ENCODE measurements at regions not wholly inside any gene's neighbourhood (a gene's known extent, or its start where the extent isn't known, plus 50 kb on each side); places are given as distances from the start of the nearest gene placed in this dataset.

DNA sequence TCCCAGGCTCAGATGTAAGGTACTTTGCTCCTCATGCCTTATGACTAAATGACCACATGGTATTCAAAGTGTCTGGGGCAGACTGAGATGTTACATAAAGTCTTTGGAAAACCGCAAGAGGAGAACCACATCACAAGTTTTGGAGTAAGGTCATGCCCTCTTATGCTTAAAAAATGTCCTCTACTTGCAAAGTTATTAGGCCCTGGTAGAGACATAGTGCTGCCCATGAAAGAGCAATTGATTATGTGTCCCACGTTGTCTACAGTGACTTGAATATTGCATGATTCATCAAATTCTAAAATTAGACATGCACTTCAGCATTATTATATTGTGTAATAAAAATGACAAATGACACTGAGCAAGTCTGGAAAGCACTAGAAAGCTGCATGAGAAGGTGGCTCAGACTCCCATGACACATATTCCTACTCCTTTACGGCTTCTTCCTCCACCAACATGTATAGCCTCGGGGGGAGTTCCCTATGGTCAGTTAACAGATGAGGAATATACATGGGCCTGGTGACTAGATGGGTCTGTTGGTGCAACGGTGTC is 602.6 kb upstream of the VRK2 start:
- H3K27me3 ChIP-seq, result no peaks in the 10 kb centered on the region
- intact Hi-C loops (cut with DNase I), result no loop called here
- WGBS, 4 donors, result 57 to 68% (median 61%) methylated on average over 5 of the region's 5 CpGs
- H3K36me3 ChIP-seq (replicated peaks in 1 of 2), result no peaks in the 10 kb centered on the region
- H3K4me1 ChIP-seq (replicated peaks in 1 of 2), result no peaks in the 10 kb centered on the region
- no peak for TF ChIP-seq POLR2A (IDR thresholded peaks at IDR 0.05)
- TF ChIP-seq, protein P1, sequence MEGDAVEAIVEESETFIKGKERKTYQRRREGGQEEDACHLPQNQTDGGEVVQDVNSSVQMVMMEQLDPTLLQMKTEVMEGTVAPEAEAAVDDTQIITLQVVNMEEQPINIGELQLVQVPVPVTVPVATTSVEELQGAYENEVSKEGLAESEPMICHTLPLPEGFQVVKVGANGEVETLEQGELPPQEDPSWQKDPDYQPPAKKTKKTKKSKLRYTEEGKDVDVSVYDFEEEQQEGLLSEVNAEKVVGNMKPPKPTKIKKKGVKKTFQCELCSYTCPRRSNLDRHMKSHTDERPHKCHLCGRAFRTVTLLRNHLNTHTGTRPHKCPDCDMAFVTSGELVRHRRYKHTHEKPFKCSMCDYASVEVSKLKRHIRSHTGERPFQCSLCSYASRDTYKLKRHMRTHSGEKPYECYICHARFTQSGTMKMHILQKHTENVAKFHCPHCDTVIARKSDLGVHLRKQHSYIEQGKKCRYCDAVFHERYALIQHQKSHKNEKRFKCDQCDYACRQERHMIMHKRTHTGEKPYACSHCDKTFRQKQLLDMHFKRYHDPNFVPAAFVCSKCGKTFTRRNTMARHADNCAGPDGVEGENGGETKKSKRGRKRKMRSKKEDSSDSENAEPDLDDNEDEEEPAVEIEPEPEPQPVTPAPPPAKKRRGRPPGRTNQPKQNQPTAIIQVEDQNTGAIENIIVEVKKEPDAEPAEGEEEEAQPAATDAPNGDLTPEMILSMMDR (IDR thresholded peaks at IDR 0.05), result no peak
- no peaks in the 10 kb centered on the region for H3K9me3 ChIP-seq (replicated peaks in 1 of 3)
- DNase-seq, result peak in 2 of 7 donors; percentile 9 to 16
- H3K27ac ChIP-seq, result no peak overlapping the region
- H3K4me3 ChIP-seq, result no peak overlapping the region

GRCh38 chr2:57444752-57445430 is 601.7 kb upstream of the VRK2 start:
- no peaks in the 10 kb centered on the region for H3K27me3 ChIP-seq
- no peak for DNase-seq
- H3K4me1 ChIP-seq (replicated peaks in 1 of 2), result no peaks in the 10 kb centered on the region
- intact Hi-C loops (cut with DNase I), result no loop called here
- 81 to 95% (median 87%) methylated on average over 5 of the region's 5 CpGs for WGBS, 4 donors
- H3K4me3 ChIP-seq, result no peak overlapping the region
- no peak for TF ChIP-seq POLR2A (IDR thresholded peaks at IDR 0.05)
- TF ChIP-seq, protein P1 (IDR thresholded peaks at IDR 0.05), result no peak
- H3K27ac ChIP-seq, result no peak overlapping the region
- no peaks in the 10 kb centered on the region for H3K9me3 ChIP-seq (replicated peaks in 1 of 3)
- H3K36me3 ChIP-seq (replicated peaks in 1 of 2), result no peaks in the 10 kb centered on the region

- Histone ChIP-seq H3K27me3 (no peaks in the 10 kb centered on the region), H3K9me3 (replicated peaks in 1 of 3) (no peaks in the 10 kb centered on the region), H3K36me3 (replicated peaks in 1 of 2) (no peaks in the 10 kb centered on the region), H3K4me3 (no peak overlapping the region), H3K27ac (no peak overlapping the region), H3K4me1 (replicated peaks in 1 of 2) (no peaks in the 10 kb centered on the region)
- intact Hi-C loops (cut with DNase I), result no loop called here
- WGBS, 4 donors, result 58 to 65% (median 62%) methylated on average over 3 of the region's 3 CpGs
- no peak for DNase-seq
- TF ChIP-seq, protein P1 (IDR thresholded peaks at IDR 0.05), result no peak
- TF ChIP-seq POLR2A (IDR thresholded peaks at IDR 0.05), result no peak
Measured at GRCh38 chr2:57448816-57449215, 597.8 kb upstream of the VRK2 start.

- Histone ChIP-seq H3K4me3 (no peak overlapping the region), H3K36me3 (replicated peaks in 1 of 2) (no peaks in the 10 kb centered on the region), H3K4me1 (replicated peaks in 1 of 2) (no peaks in the 10 kb centered on the region), H3K27ac (no peak overlapping the region), H3K27me3 (no peaks in the 10 kb centered on the region), H3K9me3 (replicated peaks in 1 of 3) (no peaks in the 10 kb centered on the region)
- intact Hi-C loops (cut with DNase I), result no loop called here
- DNase-seq, result no peak
- TF ChIP-seq, protein P1 (IDR thresholded peaks at IDR 0.05), result no peak
- no peak for TF ChIP-seq POLR2A (IDR thresholded peaks at IDR 0.05)
Measured at GRCh38 chr2:57450170-57450569, 596.4 kb upstream of the VRK2 start.
